A549 (cell line): ENCODE measurements at regions not wholly inside any gene's neighbourhood (a gene's known extent, or its start where the extent isn't known, plus 50 kb on each side); places are given as distances from the start of the nearest gene placed in this dataset.

Experiments used
- BHLHE40 ChIP-seq: IDR thresholded peaks from 2 replicates; pipeline ENCODE4 v1.6.1; 2012; ENCODE audit warnings: low read depth, low read length, inconsistent platforms
- CEBPB ChIP-seq, 2 experiments: fragments of >200 bp in 1 of 2; sonication (Bioruptor Twin) in 1 of 2; formaldehyde crosslinking in 1 of 2; IDR thresholded peaks; 2 replicates each; pipeline ENCODE4 v1.6.1; 2012 to 2016
- CHD4 ChIP-seq: fragments of 200-600 bp; sonication (generic); IDR thresholded peaks from 2 replicates; pipeline ENCODE4 v1.6.1; 2016; ENCODE audit warnings: antibody characterized with exemption, mild to moderate bottlenecking, borderline replicate concordance
- CTCF ChIP-seq: fragments of >200 bp; sonication (Bioruptor Twin); formaldehyde crosslinking; IDR thresholded peaks from 3 replicates; pipeline ENCODE4 v1.5.1; 2016
- JUN ChIP-seq, 2 experiments: fragments of >200 bp; sonication (Bioruptor Twin); formaldehyde crosslinking; IDR thresholded peaks; 2 replicates in 1 of 2; 3 replicates in 1 of 2; pipeline ENCODE4 v1.6.1; 2016 to 2017
- JUNB ChIP-seq: fragments of >200 bp; sonication (Bioruptor Twin); formaldehyde crosslinking; IDR thresholded peaks from 2 replicates; pipeline ENCODE4 v1.6.1; 2016
- MAFK ChIP-seq: fragments of 450-650 bp; IDR thresholded peaks from 2 replicates; pipeline ENCODE4 v1.6.1; 2014; ENCODE audit not compliant: partially characterized antibody
- MAX ChIP-seq: IDR thresholded peaks from 2 replicates; pipeline ENCODE4 v1.6.1; 2012
- PHF8 ChIP-seq: fragments of 200-600 bp; sonication (generic); IDR thresholded peaks from 2 replicates; pipeline ENCODE4 v1.6.1; 2016; ENCODE audit warnings: low read depth, mild to moderate bottlenecking, antibody characterized with exemption, moderate library complexity, borderline replicate concordance
- POLR2A ChIP-seq: IDR thresholded peaks from 2 replicates; pipeline ENCODE4 v1.6.1; 2012; ENCODE audit warnings: mild to moderate bottlenecking, low read length
- RAD21 ChIP-seq, 2 experiments: fragments of >200 bp in 1 of 2; sonication (Bioruptor Twin) in 1 of 2; formaldehyde crosslinking in 1 of 2; IDR thresholded peaks in 1 of 2; conservative IDR thresholded peaks in 1 of 2; 2 replicates in 1 of 2; 3 replicates in 1 of 2; pipeline ENCODE4 v1.6.1; 2012 to 2018; ENCODE audit warnings: inconsistent platforms in 1 of 2
- RNF2 ChIP-seq: fragments of 200-600 bp; sonication (generic); IDR thresholded peaks from 2 replicates; pipeline ENCODE4 v1.6.1; 2016; ENCODE audit warnings: low read depth, mild to moderate bottlenecking, antibody characterized with exemption, moderate library complexity, borderline replicate concordance
- TF ChIP-seq, protein P1 (sequence below): fragments of 200-600 bp; sonication (generic); IDR thresholded peaks from 2 replicates; pipeline ENCODE4 v1.6.1; 2016; ENCODE audit warnings: antibody characterized with exemption, mild to moderate bottlenecking, moderate library complexity
- TF ChIP-seq, protein P2 (sequence below): fragments of 450-650 bp; IDR thresholded peaks from 2 replicates; pipeline ENCODE4 v1.6.1; 2014; ENCODE audit warnings: antibody characterized with exemption

- no peak for TF ChIP-seq CEBPB (IDR thresholded peaks at IDR 0.05)
- no peak for TF ChIP-seq CHD4
- TF ChIP-seq BHLHE40, result no peak
- TF ChIP-seq CTCF, result no peak
- TF ChIP-seq RNF2, result no peak
- TF ChIP-seq MAX, result no peak
- TF ChIP-seq RAD21 (conservative IDR thresholded peaks at IDR 0.05 in 1 of 2, IDR thresholded peaks at IDR 0.05 in 1 of 2), result no peak
- TF ChIP-seq POLR2A, result no peak
- no peak for TF ChIP-seq PHF8
- TF ChIP-seq JUNB, result no peak
- TF ChIP-seq, protein P1, sequence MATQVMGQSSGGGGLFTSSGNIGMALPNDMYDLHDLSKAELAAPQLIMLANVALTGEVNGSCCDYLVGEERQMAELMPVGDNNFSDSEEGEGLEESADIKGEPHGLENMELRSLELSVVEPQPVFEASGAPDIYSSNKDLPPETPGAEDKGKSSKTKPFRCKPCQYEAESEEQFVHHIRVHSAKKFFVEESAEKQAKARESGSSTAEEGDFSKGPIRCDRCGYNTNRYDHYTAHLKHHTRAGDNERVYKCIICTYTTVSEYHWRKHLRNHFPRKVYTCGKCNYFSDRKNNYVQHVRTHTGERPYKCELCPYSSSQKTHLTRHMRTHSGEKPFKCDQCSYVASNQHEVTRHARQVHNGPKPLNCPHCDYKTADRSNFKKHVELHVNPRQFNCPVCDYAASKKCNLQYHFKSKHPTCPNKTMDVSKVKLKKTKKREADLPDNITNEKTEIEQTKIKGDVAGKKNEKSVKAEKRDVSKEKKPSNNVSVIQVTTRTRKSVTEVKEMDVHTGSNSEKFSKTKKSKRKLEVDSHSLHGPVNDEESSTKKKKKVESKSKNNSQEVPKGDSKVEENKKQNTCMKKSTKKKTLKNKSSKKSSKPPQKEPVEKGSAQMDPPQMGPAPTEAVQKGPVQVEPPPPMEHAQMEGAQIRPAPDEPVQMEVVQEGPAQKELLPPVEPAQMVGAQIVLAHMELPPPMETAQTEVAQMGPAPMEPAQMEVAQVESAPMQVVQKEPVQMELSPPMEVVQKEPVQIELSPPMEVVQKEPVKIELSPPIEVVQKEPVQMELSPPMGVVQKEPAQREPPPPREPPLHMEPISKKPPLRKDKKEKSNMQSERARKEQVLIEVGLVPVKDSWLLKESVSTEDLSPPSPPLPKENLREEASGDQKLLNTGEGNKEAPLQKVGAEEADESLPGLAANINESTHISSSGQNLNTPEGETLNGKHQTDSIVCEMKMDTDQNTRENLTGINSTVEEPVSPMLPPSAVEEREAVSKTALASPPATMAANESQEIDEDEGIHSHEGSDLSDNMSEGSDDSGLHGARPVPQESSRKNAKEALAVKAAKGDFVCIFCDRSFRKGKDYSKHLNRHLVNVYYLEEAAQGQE, result no peak
- no peak for TF ChIP-seq JUN (IDR thresholded peaks at IDR 0.05)
- TF ChIP-seq MAFK, result no peak
- TF ChIP-seq, protein P2, sequence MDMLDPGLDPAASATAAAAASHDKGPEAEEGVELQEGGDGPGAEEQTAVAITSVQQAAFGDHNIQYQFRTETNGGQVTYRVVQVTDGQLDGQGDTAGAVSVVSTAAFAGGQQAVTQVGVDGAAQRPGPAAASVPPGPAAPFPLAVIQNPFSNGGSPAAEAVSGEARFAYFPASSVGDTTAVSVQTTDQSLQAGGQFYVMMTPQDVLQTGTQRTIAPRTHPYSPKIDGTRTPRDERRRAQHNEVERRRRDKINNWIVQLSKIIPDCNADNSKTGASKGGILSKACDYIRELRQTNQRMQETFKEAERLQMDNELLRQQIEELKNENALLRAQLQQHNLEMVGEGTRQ, result no peak
These were observed 381.2 kb upstream of the SLITRK1 start for GRCh38 chr13:84263354-84264069.
